GM12878 (cell line): ENCODE measurements at regions not wholly inside any gene's neighbourhood (a gene's known extent, or its start where the extent isn't known, plus 50 kb on each side); places are given as distances from the start of the nearest gene placed in this dataset.

Experiments used
- POLR2AphosphoS5 ChIP-seq: IDR thresholded peaks from 2 replicates; pipeline ENCODE4 v1.6.1; 2011; ENCODE audit warnings: mild to moderate bottlenecking, low read length, inconsistent platforms
- YY1 ChIP-seq: IDR thresholded peaks from 2 replicates; pipeline ENCODE4 v1.6.1; 2011; ENCODE audit warnings: low read depth, mild to moderate bottlenecking, low read length
- TF ChIP-seq, protein P1 (sequence below): IDR thresholded peaks from 2 replicates; pipeline ENCODE4 v1.6.1; 2012; ENCODE audit warnings: low read depth, low read length, improper control_type of control experiment
- TF ChIP-seq, protein P2 (sequence below), 3 experiments: IDR thresholded peaks in 2 of 3; conservative IDR thresholded peaks in 1 of 3; 2 replicates each; pipeline ENCODE4 v1.5.1; 2011; ENCODE audit warnings: low read depth in 3 of 3, low read length in 3 of 3, mild to moderate bottlenecking in 3 of 3, control low read depth in 2 of 3, moderate library complexity in 2 of 3, inconsistent platforms in 1 of 3, mixed read lengths in 1 of 3; ENCODE audit not compliant: control insufficient read depth in 2 of 3, insufficient read depth in 1 of 3; ENCODE audit errors: extremely low read depth in 1 of 3

DNA sequence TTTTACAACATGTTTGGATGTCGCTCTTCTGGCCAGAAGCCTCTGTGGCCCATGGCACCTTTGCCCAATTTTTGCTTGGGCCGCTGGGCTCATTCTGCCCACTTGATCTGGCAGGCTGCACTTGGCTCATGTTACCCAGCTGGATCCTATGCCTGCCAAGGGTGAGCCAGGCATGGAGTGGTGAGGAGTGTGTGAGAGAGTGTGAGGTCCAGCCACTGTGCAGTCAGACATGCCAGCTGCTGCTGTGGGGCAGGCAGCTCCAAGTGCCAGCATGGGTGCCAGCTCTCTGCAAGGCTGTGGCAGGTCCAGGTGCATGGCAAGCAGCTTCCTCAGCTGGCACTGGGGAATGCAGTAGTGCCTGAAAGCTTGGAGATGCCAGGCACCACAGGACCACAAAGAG is 71.0 kb downstream of the EBNA1BP2 start:
- TF ChIP-seq, protein P1, sequence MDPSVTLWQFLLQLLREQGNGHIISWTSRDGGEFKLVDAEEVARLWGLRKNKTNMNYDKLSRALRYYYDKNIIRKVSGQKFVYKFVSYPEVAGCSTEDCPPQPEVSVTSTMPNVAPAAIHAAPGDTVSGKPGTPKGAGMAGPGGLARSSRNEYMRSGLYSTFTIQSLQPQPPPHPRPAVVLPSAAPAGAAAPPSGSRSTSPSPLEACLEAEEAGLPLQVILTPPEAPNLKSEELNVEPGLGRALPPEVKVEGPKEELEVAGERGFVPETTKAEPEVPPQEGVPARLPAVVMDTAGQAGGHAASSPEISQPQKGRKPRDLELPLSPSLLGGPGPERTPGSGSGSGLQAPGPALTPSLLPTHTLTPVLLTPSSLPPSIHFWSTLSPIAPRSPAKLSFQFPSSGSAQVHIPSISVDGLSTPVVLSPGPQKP: no peak
- no peak for TF ChIP-seq POLR2AphosphoS5
- TF ChIP-seq, protein P2, sequence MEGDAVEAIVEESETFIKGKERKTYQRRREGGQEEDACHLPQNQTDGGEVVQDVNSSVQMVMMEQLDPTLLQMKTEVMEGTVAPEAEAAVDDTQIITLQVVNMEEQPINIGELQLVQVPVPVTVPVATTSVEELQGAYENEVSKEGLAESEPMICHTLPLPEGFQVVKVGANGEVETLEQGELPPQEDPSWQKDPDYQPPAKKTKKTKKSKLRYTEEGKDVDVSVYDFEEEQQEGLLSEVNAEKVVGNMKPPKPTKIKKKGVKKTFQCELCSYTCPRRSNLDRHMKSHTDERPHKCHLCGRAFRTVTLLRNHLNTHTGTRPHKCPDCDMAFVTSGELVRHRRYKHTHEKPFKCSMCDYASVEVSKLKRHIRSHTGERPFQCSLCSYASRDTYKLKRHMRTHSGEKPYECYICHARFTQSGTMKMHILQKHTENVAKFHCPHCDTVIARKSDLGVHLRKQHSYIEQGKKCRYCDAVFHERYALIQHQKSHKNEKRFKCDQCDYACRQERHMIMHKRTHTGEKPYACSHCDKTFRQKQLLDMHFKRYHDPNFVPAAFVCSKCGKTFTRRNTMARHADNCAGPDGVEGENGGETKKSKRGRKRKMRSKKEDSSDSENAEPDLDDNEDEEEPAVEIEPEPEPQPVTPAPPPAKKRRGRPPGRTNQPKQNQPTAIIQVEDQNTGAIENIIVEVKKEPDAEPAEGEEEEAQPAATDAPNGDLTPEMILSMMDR (IDR thresholded peaks at IDR 0.05 in 2 of 3, conservative IDR thresholded peaks at IDR 0.05 in 1 of 3; ENCODE audit: control insufficient read depth in 2 of 3, extremely low read depth in 1 of 3, insufficient read depth in 1 of 3, low read depth in 3 of 3, low read length in 3 of 3): no peak
- no peak for TF ChIP-seq YY1
